BJ (cell line): ENCODE measurements at regions not wholly inside any gene's neighbourhood (a gene's known extent, or its start where the extent isn't known, plus 50 kb on each side); places are given as distances from the start of the nearest gene placed in this dataset.

ENCODE experiments used
- CTCF ChIA-PET: fragments of 350-600 bp; formaldehyde crosslinking; extraction: SDS; loops from one replicate; lab custom pipeline; 2021; ENCODE audit warnings: antibody characterized with exemption, inconsistent platforms; lab: Yijun Ruan, JAX
- POLR2A ChIA-PET: fragments of 300-600 bp; sonication (Branson Sonifier 250); formaldehyde crosslinking; extraction: SDS; loops from one replicate; lab custom pipeline; 2021; ENCODE audit warnings: antibody characterized with exemption; lab: Charles Lee
- DNase-seq: peaks from one replicate; pipeline ENCODE4 v3.0.0-alpha.2; 2011; ENCODE audit warnings: low read depth
- H3K27me3 ChIP-seq: 2 replicates; pipeline ENCODE4 v1.6.0; 2011; ENCODE audit warnings: low read length; ENCODE audit not compliant: control insufficient read depth, insufficient read depth
- H3K36me3 ChIP-seq: 2 replicates; pipeline ENCODE4 v1.5.1; 2011; ENCODE audit warnings: low read length; ENCODE audit not compliant: control insufficient read depth, insufficient read depth
- H3K4me3 ChIP-seq: 2 replicates; pipeline ENCODE4 v1.5.1; 2011; ENCODE audit warnings: low read depth, mild to moderate bottlenecking, control low read depth, low read length
- TF ChIP-seq, protein P1 (sequence below): IDR thresholded peaks from 2 replicates; pipeline ENCODE4 v1.5.1; 2011; ENCODE audit warnings: low read depth, mild to moderate bottlenecking, control low read depth, inconsistent platforms, low read length, moderate library complexity; ENCODE audit not compliant: insufficient read depth

- DNase-seq, result no peak
- ChIA-PET CTCF (no interaction called here), POLR2A (no interaction called here)
- H3K4me3 ChIP-seq, result no peak overlapping the region
- H3K27me3 ChIP-seq, result no peaks in the 10 kb centered on the region
- TF ChIP-seq, protein P1, sequence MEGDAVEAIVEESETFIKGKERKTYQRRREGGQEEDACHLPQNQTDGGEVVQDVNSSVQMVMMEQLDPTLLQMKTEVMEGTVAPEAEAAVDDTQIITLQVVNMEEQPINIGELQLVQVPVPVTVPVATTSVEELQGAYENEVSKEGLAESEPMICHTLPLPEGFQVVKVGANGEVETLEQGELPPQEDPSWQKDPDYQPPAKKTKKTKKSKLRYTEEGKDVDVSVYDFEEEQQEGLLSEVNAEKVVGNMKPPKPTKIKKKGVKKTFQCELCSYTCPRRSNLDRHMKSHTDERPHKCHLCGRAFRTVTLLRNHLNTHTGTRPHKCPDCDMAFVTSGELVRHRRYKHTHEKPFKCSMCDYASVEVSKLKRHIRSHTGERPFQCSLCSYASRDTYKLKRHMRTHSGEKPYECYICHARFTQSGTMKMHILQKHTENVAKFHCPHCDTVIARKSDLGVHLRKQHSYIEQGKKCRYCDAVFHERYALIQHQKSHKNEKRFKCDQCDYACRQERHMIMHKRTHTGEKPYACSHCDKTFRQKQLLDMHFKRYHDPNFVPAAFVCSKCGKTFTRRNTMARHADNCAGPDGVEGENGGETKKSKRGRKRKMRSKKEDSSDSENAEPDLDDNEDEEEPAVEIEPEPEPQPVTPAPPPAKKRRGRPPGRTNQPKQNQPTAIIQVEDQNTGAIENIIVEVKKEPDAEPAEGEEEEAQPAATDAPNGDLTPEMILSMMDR, result no peak
- no peaks in the 10 kb centered on the region for H3K36me3 ChIP-seq
Measured at GRCh38 chr5:164832516-164832915, 1327.1 kb downstream of the MAT2B start.

- no peaks in the 10 kb centered on the region for H3K27me3 ChIP-seq
- H3K4me3 ChIP-seq, result no peak overlapping the region
- ChIA-PET CTCF (no interaction called here), POLR2A (no interaction called here)
- no peaks in the 10 kb centered on the region for H3K36me3 ChIP-seq
- TF ChIP-seq, protein P1, result no peak
- DNase-seq, result no peak
Measured at GRCh38 chr5:164844348-164844747, 1338.9 kb downstream of the MAT2B start.

- Histone ChIP-seq H3K4me3 (no peak overlapping the region), H3K36me3 (no peaks in the 10 kb centered on the region), H3K27me3 (no peaks in the 10 kb centered on the region)
- TF ChIP-seq, protein P1, result no peak
- DNase-seq, result no peak
- ChIA-PET CTCF (no interaction called here), POLR2A (no interaction called here)
Measured at GRCh38 chr5:164860896-164861295, 1355.5 kb downstream of the MAT2B start.

GRCh38 chr5:164861610-164862009 lies 1356.2 kb downstream of the MAT2B start:
- no peaks in the 10 kb centered on the region for H3K27me3 ChIP-seq
- H3K36me3 ChIP-seq, result no peaks in the 10 kb centered on the region
- no peak for DNase-seq
- CTCF ChIA-PET, result no interaction called here
- POLR2A ChIA-PET, result no interaction called here
- TF ChIP-seq, protein P1, result no peak
- no peak overlapping the region for H3K4me3 ChIP-seq

DNA sequence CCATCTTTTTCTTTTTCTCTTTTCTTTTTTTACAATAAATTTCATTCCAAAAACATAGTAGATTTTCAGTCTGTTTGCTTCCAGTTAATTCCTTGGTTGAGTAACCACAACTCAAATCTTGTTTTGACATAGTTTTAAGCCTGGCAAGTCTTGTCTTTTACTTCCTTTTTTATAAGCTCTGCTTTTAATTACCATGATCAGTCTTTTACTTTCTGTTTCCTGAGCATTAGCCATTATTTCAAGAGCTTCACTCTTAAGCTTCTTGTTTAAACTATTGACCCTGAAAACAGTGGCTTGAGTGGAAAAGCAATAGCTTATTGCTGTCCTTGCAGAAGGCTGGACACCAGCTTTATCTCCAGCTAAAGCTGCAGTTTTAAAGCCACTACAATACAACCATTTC lies 1363.3 kb downstream of the MAT2B start:
- no peak overlapping the region for H3K4me3 ChIP-seq
- no peaks in the 10 kb centered on the region for H3K36me3 ChIP-seq
- CTCF ChIA-PET, result no interaction called here
- no peak for DNase-seq
- TF ChIP-seq, protein P1, result no peak
- POLR2A ChIA-PET, result no interaction called here
- no peaks in the 10 kb centered on the region for H3K27me3 ChIP-seq
